ENCODE measurements at regions not wholly inside any gene's neighbourhood (a gene's known extent, or its start where the extent isn't known, plus 50 kb on each side); places are given as distances from the start of the nearest gene placed in this dataset.
"Not testable (repeated sequence)": the region's sequence is repeated elsewhere in the genome, so short reads cannot be mapped to it uniquely, and the experiment has no call there.

DNA sequence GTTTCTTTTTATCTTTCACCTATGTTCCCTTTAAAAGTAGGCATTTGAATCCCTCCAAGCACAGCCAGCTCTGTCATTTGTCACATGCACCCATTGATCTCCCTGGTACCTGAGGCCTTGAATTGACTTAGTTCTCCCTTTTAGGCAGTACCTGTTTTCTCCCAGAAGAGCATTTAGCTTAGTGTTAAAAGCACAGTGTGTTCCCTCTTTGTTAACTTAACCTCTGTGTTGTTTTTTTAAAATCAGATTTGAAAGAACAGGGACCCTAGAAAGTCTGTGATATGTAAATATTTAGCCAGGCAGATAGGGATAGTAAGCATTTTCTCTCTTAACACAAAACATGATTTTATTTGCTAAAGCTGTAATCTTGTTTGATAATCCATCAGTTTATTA, 113.8 kb upstream of the SPATA31D4 start:
- no peak for DNase-seq (ENCODE audit: low spot score)

DNA sequence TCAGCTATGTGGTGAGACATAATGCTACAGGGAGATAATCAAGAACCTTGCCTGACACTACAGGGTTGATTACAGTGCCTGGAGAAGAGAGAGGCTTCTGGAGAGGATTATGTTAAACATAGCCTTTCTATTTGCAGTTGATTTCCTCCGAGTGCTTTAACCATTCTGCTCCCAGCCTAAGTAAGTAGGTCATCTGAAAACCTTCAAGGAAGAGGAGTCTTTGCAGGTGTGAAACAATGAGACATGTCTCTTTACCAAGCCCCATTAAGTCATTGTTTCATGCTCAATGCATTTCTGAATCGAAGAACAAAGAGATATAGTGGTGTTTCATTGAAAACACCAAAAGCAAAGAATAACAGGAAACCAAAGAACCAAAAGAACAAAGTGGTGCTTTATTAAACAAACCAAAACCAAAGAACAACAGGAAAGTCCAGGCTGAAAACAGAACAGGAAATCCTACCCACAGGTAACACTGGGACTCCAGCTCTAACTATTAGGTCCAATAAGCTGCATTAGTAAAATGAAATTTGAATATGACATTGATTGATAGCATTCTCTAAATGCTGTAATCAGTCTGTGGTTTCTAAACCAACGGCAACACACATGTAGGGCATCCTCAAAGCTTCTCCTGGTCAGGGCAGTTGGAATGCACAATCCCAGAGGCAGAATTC, 113.3 kb upstream of the SPATA31D4 start:
- no peak for DNase-seq (ENCODE audit: low spot score)

DNA sequence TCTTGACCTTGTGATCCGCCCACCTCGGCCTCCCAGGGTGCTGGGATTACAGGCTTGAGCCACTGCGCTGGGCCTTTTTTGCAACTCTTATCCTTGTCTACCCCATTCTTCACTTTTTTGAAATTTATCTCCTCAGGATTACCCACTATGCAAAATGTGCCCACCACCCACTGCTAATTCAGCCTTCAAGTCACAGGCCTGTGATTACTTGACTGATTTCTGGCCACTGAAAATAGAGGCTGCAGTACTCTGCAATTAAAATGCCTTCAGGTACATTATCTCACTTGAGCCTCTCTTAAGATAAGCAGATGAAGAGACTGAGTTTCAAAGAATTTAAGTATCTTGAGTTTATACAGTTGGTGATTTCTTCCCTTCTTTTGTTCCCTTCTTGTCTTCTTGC, 112.4 kb upstream of the SPATA31D4 start:
- no peak for DNase-seq (ENCODE audit: low spot score)

DNA sequence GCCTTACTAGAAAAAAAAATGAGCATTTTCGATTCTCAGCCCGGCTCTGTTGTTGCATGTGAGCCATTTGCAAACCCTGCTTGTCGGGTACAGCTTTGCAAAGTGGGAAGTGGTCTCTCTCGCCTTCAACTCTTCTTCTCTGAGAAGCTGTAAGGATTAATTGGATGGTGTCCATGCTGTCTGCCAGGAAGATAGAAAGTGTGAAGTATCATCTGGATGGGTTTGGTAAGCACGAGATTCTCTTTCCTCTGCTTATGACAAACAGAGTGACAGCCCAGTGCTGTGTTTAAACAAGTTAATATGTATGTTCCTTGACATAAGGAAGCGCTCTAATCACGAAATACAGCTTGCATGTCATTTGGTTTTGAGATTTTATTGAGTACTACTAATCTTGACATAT, 109.1 kb upstream of the SPATA31D4 start:
- no peak for DNase-seq (ENCODE audit: low spot score)

- peak; percentile 77 for DNase-seq (ENCODE audit: low spot score)
Measured at GRCh38 chr9:81819859-81820546, 108.2 kb upstream of the SPATA31D4 start.

GRCh38 chr9:81822301-81822865, 105.8 kb upstream of the SPATA31D4 start:
- DNase-seq (ENCODE audit: low spot score): no peak

DNA sequence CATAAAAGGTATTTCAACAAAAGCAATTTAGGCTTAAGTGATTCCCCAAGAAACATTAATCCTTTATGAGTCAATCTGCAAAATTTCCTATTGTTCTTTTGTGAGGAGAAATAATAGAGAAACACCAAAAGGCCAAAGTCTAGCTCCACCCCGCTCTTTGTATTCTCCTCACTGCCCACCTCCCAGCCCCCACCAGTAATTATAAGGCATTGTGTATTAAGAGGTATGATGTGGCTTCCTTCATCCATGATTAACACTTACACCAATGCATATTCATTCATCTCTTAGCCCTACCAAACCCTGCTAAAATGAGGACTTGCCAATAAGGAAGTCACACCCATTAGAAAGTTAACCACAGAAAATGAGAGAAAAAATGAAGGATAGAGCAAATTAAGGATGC, 105.3 kb upstream of the SPATA31D4 start:
- no peak for DNase-seq (ENCODE audit: low spot score)

GRCh38 chr9:81823672-81824554, 104.3 kb upstream of the SPATA31D4 start:
- no peak for DNase-seq (ENCODE audit: low spot score)

GRCh38 chr9:81824802-81825730, 103.2 kb upstream of the SPATA31D4 start:
- DNase-seq (ENCODE audit: low spot score): no peak

DNA sequence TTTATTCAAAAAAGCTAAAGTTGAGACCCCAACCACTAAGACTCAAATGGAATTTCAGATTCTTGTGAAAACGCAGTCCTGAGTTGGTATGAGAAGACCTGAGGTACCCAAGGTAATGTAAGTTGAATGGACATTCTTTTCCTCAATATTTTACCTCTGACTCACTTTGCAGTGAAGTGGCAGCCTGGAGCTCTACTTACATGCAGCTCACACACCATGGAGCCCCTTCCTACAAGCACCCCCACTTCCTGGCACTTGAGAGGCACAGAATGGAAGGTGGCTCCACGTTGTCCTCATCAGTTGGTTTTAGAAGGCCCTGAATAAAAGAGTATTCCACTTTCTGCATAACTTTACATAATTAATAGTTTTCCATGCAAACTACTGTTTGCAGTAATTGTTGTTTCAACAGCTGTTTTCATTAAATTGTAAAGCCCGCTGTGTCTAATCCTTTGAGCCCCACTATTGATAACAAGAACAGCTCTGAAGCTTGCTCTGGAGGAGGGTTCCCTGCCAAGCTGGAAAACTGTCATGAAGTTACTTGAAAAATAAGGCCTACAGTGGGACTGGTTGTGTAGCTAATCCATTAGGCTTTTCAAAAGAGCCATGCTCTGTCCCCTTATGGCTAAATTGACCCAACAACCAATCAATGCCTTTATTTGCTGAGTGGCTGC, 102.2 kb upstream of the SPATA31D4 start:
- no peak for DNase-seq (ENCODE audit: low spot score)

GRCh38 chr9:81826517-81826906, 101.7 kb upstream of the SPATA31D4 start:
- no peak for DNase-seq (ENCODE audit: low spot score)

GRCh38 chr9:81827616-81828296, 100.5 kb upstream of the SPATA31D4 start:
- DNase-seq (ENCODE audit: low spot score): no peak

DNA sequence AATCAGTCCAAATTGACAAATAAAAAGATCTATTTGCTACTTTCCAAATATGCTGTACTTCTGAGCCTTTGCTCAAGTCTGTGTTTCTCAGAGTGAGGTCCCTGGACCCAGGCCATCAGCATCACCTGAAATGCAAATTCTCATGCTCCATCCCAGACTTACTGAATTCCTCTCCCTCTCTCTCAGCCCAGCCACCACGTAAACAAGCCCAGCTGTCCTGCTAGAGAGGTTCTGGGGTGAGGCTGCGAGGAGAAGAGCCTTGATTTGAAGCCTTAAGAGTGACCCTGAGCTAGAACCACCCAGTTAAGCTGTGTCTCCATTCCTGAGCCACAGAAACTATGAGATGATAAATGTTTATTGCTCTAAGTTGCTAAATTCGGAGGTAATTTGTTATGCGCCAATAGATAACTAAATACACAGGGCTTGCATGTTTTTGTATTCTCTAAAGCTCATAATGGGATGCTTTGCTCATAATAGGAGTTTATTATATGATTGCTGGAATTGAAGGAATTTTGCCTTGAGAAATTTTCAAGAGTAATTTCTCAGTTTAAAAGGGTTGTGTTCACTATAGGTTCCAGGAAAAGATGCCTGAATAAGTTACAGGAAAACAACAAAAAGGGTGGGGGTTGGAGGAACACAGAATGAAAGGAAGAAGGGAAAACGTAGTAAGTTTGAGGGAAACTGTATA, 98.9 kb upstream of the SPATA31D4 start:
- DNase-seq (ENCODE audit: low spot score): no peak

- DNase-seq (ENCODE audit: low spot score): not testable (repeated sequence)
Measured at GRCh38 chr9:81830431-81830830, 97.8 kb upstream of the SPATA31D4 start.

DNA sequence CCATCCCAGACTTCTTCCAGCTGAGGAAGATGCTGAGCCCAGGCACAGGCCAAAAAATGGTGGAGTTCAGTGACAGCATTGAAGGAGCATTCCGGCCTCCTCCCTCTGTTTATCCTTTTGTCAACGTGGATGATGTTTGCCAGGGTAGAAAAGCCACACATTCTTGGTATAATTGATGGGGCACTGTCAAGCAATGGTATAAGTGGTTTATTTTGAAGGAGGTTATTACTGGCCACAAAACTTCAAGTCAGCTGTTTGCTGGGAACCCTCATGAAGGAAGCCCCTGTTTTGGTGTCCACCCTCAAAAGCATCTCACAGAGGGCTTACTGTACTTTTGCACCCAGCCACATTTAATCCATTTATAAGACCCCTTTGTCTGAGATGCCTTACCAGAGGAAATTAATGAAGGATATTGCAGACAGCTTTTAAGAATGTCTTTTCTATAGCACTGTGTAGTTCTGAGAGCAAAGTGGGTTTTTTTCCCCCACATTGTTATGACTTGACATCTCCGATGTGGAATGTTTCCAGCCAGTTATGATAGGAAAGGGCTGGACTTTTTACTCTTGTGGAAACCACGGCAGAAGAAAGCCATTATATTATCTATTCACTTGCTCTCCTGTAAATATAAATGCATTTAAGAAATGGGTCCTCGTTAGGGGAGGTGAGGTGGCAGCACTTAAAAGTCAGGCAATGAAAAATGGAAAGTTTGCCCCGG, 95.5 kb upstream of the SPATA31D4 start:
- DNase-seq (ENCODE audit: low spot score): no peak

DNA sequence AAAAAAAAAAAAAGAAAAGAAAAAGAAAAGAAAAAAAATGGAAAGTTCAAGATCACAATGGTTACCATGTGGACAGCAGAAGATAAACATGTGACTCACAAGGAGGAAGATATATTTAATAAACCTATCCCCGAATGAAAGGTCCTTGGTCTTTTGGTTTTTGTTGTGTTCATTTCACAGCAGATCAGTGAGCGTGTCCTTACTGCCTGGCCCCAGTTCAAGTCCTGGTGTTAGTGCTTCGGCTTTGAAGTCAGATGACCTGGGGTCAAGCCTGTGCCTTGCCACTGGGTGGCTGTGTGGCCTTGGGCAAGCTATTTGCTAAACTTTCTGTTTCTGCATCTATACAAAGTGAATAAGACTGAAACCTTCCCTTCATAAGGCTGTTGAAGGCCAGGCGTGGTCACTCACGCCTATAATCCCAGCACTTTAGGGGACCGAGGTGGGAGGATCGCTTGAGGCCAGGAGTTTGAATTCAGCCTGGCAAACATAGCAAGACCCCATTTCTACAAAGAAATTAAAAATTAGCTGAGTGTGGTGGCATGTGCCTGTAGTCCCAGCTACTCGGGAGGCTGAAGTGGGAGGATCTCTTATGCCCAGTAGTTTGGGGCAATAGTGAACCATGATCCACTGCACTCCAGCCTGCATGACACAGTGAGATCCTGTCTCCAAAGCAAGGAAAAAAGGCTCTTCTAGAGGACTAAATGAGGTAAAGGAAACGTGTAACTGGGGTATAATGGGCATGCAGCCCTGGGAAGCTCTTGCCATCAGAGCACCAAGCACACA, 94.5 kb upstream of the SPATA31D4 start:
- no peak for DNase-seq (ENCODE audit: low spot score)

GRCh38 chr9:81841333-81841732, 86.9 kb upstream of the SPATA31D4 start:
- DNase-seq (ENCODE audit: low spot score): no peak

DNA sequence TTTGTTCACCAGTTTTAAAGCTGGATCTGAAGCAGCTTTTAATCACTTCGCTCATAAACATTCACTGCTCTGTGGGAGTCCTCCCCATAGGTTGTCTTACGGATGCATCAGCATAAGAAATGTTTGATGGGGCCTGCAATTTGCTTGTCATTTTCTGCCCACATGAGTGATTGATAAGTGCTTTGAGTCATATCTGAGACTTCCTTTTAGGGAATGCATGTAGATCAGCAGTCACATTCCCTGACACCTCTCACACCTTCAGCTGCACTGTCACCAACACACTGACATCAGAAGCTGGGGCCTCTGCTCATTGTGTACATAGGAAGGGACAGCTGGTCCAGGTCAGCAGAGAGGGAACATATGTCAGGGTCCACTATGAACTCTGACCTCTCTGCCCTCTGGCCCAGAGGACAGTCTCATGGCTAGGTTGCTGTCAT, 84.1 kb upstream of the SPATA31D4 start:
- no peak for DNase-seq (ENCODE audit: low spot score)
